HEK293 (cell line): ENCODE measurements at regions not wholly inside any gene's neighbourhood (a gene's known extent, or its start where the extent isn't known, plus 50 kb on each side); places are given as distances from the start of the nearest gene placed in this dataset.

Experiments
- CTCF ChIA-PET: fragments of 350-600 bp; formaldehyde crosslinking; extraction: SDS; loops from one replicate; lab custom pipeline; 2021; ENCODE audit warnings: antibody characterized with exemption; lab: Yijun Ruan, JAX
- POLR2A ChIA-PET: fragments of 300-600 bp; formaldehyde crosslinking; extraction: SDS; loops from one replicate; lab custom pipeline; 2020; ENCODE audit warnings: antibody characterized with exemption, inconsistent platforms; lab: Yijun Ruan, JAX
- H3K27ac ChIP-seq: fragments of 200-500 bp; sonication (Bioruptor generic); 2 replicates; pipeline ENCODE4 v1.5.1; 2014; ENCODE audit warnings: low read depth, low read length, control low read depth, inconsistent platforms; ENCODE audit errors: extremely low read depth
- H3K36me3 ChIP-seq, 2 experiments: fragments of 200-500 bp in 1 of 2; sonication (Bioruptor generic) in 1 of 2; 1 replicate in 1 of 2; 2 replicates in 1 of 2; pipeline ENCODE4 v1.5.1; 2014 to 2017; ENCODE audit warnings: inconsistent platforms in 2 of 2, low read length in 2 of 2; ENCODE audit not compliant: control insufficient read depth in 2 of 2, insufficient read depth in 1 of 2
- H3K4me1 ChIP-seq: fragments of 200-500 bp; sonication (Bioruptor generic); 2 replicates; pipeline ENCODE4 v1.5.1; 2014; ENCODE audit warnings: mild to moderate bottlenecking, low read length, inconsistent platforms; ENCODE audit not compliant: control insufficient read depth, insufficient read depth
- H3K4me3 ChIP-seq: 2 replicates; pipeline ENCODE4 v1.5.1; 2011; ENCODE audit warnings: low read depth, mild to moderate bottlenecking, control low read depth, low read length, moderate library complexity
- H3K9me3 ChIP-seq: fragments of 200-500 bp; sonication (Bioruptor generic); 2 replicates; pipeline ENCODE4 v1.5.1; 2014; ENCODE audit warnings: low read depth, low read length, inconsistent platforms; ENCODE audit not compliant: control insufficient read depth, insufficient read depth
- EGR2 ChIP-seq: fragments of 450-650 bp; formaldehyde crosslinking; IDR thresholded peaks from 2 replicates; pipeline ENCODE4 v1.5.1; 2016; ENCODE audit warnings: low read depth, missing biosample characterization, missing genetic modification characterization
- HOXD13 ChIP-seq: sonication (generic); formaldehyde crosslinking; IDR thresholded peaks from 2 replicates; pipeline ENCODE4 v1.8.0; 2022; ENCODE audit warnings: missing genetic modification reagents, borderline replicate concordance
- SALL2 ChIP-seq: fragments of 450-650 bp; formaldehyde crosslinking; IDR thresholded peaks from 2 replicates; pipeline ENCODE4 v1.5.0; 2017; ENCODE audit warnings: missing biosample characterization, mild to moderate bottlenecking, missing genetic modification characterization, borderline replicate concordance
- SCRT1 ChIP-seq: fragments of 450-650 bp; formaldehyde crosslinking; IDR thresholded peaks from 2 replicates; pipeline ENCODE4 v1.5.1; 2016; ENCODE audit warnings: missing biosample characterization, missing genetic modification characterization, borderline replicate concordance
- TCF7L2 ChIP-seq: IDR thresholded peaks from 2 replicates; pipeline ENCODE4 v1.6.1; 2011; ENCODE audit warnings: low read depth, mild to moderate bottlenecking, inconsistent platforms, low read length, moderate library complexity, borderline replicate concordance
- YY2 ChIP-seq: fragments of 450-650 bp; formaldehyde crosslinking; IDR thresholded peaks from 2 replicates; pipeline ENCODE4 v1.5.1; 2016; ENCODE audit warnings: missing biosample characterization, missing genetic modification characterization
- ZBTB20 ChIP-seq: fragments of 450-650 bp; formaldehyde crosslinking; IDR thresholded peaks from 2 replicates; pipeline ENCODE4 v1.5.1; 2016; ENCODE audit warnings: missing biosample characterization, missing genetic modification characterization
- ZBTB49 ChIP-seq: fragments of 450-650 bp; formaldehyde crosslinking; IDR thresholded peaks from 2 replicates; pipeline ENCODE4 v1.5.1; 2016; ENCODE audit warnings: missing biosample characterization, missing genetic modification characterization, low read depth
- ZBTB6 ChIP-seq: fragments of 450-650 bp; formaldehyde crosslinking; IDR thresholded peaks from 2 replicates; pipeline ENCODE4 v1.5.1; 2017; ENCODE audit warnings: missing biosample characterization, missing genetic modification characterization
- ZNF133 ChIP-seq: fragments of 450-650 bp; formaldehyde crosslinking; IDR thresholded peaks from 2 replicates; pipeline ENCODE4 v1.5.1; 2016; ENCODE audit warnings: missing biosample characterization, missing genetic modification characterization
- ZNF155 ChIP-seq: fragments of 450-650 bp; formaldehyde crosslinking; IDR thresholded peaks from 2 replicates; pipeline ENCODE4 v1.5.1; 2016; ENCODE audit warnings: missing biosample characterization, missing genetic modification characterization
- ZNF175 ChIP-seq: fragments of 450-650 bp; formaldehyde crosslinking; IDR thresholded peaks from 2 replicates; pipeline ENCODE4 v1.5.1; 2016; ENCODE audit warnings: missing biosample characterization, missing genetic modification characterization
- ZNF274 ChIP-seq, 2 experiments: fragments of 200-500 bp in 1 of 2; fragments of 450-650 bp in 1 of 2; sonication (Bioruptor generic) in 1 of 2; formaldehyde crosslinking in 1 of 2; IDR thresholded peaks; 2 replicates each; pipeline versions ENCODE4 v1.5.1 to v1.6.1; 2014 to 2016; ENCODE audit warnings: borderline replicate concordance in 1 of 2, inconsistent platforms in 1 of 2, low read length in 1 of 2, missing biosample characterization in 1 of 2, missing genetic modification characterization in 1 of 2
- ZNF362 ChIP-seq: fragments of 450-650 bp; formaldehyde crosslinking; IDR thresholded peaks from 2 replicates; pipeline ENCODE4 v1.5.1; 2016; ENCODE audit warnings: missing biosample characterization, missing genetic modification characterization
- ZNF423 ChIP-seq: fragments of 450-650 bp; formaldehyde crosslinking; IDR thresholded peaks from 2 replicates; pipeline ENCODE4 v1.5.1; 2016; ENCODE audit warnings: missing biosample characterization, missing genetic modification characterization
- ZNF501 ChIP-seq: fragments of 450-650 bp; formaldehyde crosslinking; IDR thresholded peaks from 2 replicates; pipeline ENCODE4 v1.5.1; 2016; ENCODE audit warnings: missing biosample characterization, missing genetic modification characterization
- ZNF510 ChIP-seq: fragments of 450-650 bp; formaldehyde crosslinking; IDR thresholded peaks from 2 replicates; pipeline ENCODE4 v1.5.1; 2018; ENCODE audit warnings: mild to moderate bottlenecking, missing genetic modification characterization, missing biosample characterization; ENCODE audit not compliant: insufficient replicate concordance
- ZNF549 ChIP-seq: fragments of 450-650 bp; IDR thresholded peaks from 2 replicates; pipeline ENCODE4 v1.5.1; 2018; ENCODE audit warnings: missing biosample characterization, missing genetic modification characterization, mild to moderate bottlenecking, inconsistent platforms, moderate library complexity
- ZNF677 ChIP-seq: fragments of 450-650 bp; IDR thresholded peaks from 2 replicates; pipeline ENCODE4 v1.5.0; 2018; ENCODE audit warnings: missing biosample characterization, mild to moderate bottlenecking, missing genetic modification characterization, moderate library complexity
- ZNF76 ChIP-seq: fragments of 450-650 bp; formaldehyde crosslinking; IDR thresholded peaks from 2 replicates; pipeline ENCODE4; 2016; ENCODE audit warnings: low read depth, missing biosample characterization, missing genetic modification characterization, borderline replicate concordance
- ZNF777 ChIP-seq: fragments of 450-650 bp; formaldehyde crosslinking; IDR thresholded peaks from 2 replicates; pipeline ENCODE4 v1.5.1; 2017; ENCODE audit warnings: missing biosample characterization, missing genetic modification characterization, borderline replicate concordance
- ZNF792 ChIP-seq: fragments of 450-650 bp; formaldehyde crosslinking; IDR thresholded peaks from 2 replicates; pipeline ENCODE4 v1.5.1; 2016; ENCODE audit warnings: missing biosample characterization, missing genetic modification characterization
- ZSCAN18 ChIP-seq: fragments of 450-650 bp; formaldehyde crosslinking; IDR thresholded peaks from 2 replicates; pipeline ENCODE4 v1.5.1; 2016; ENCODE audit warnings: missing biosample characterization, missing genetic modification characterization
- ZXDB ChIP-seq: fragments of 450-650 bp; formaldehyde crosslinking; IDR thresholded peaks from 2 replicates; pipeline ENCODE4 v1.5.1; 2016; ENCODE audit warnings: missing biosample characterization, missing genetic modification characterization

- POLR2A ChIA-PET = no interaction called here
- CTCF ChIA-PET = no interaction called here
- H3K4me3 ChIP-seq = no peak overlapping the region
- H3K4me1 ChIP-seq = no peaks in the 10 kb centered on the region
- H3K36me3 ChIP-seq = no peaks in the 10 kb centered on the region
- no peaks in the 10 kb centered on the region for H3K9me3 ChIP-seq
- TF ChIP-seq ZNF510 (tag by site-specific recombination) = no peak
- TF ChIP-seq ZXDB (tag by site-specific recombination) = no peak
- no peak for TF ChIP-seq ZSCAN18
- TF ChIP-seq SALL2 (tag by site-specific recombination) = no peak
- TF ChIP-seq ZBTB49 (tag by site-specific recombination) = no peak
- TF ChIP-seq ZNF274 (IDR thresholded peaks at IDR 0.05; ENCODE audit: low read length) = no peak
- TF ChIP-seq ZNF274 (tag by site-specific recombination; IDR thresholded peaks at IDR 0.05; ENCODE audit: borderline replicate concordance) = no peak
- no peak for TF ChIP-seq ZNF76 (tag by site-specific recombination)
- no peak for TF ChIP-seq ZNF155 (tag by site-specific recombination)
- no peak for TF ChIP-seq ZNF501
- no peak for TF ChIP-seq ZNF792
- no peak for TF ChIP-seq EGR2
- no peak for TF ChIP-seq ZNF549 (tag by site-specific recombination)
- no peak for TF ChIP-seq TCF7L2
- no peak for TF ChIP-seq ZNF362 (tag by site-specific recombination)
- H3K27ac ChIP-seq = no peak overlapping the region
These were observed 1934.2 kb upstream of the IGFBP7 start for GRCh38 chr4:59044286-59044900.

- ChIA-PET CTCF (no interaction called here), POLR2A (no interaction called here)
- H3K27ac ChIP-seq = no peak overlapping the region
- no peaks in the 10 kb centered on the region for H3K4me1 ChIP-seq
- H3K9me3 ChIP-seq = no peaks in the 10 kb centered on the region
- no peaks in the 10 kb centered on the region for H3K36me3 ChIP-seq
- no peak for TF ChIP-seq ZBTB6 (tag by site-specific recombination)
- TF ChIP-seq ZNF133 (tag by site-specific recombination) = no peak
- no peak for TF ChIP-seq ZNF423 (tag by site-specific recombination)
- no peak for TF ChIP-seq ZNF777 (tag by site-specific recombination)
- no peak for TF ChIP-seq SCRT1 (tag by site-specific recombination)
- no peak for TF ChIP-seq ZNF175 (tag by site-specific recombination)
- no peak for TF ChIP-seq YY2
- TF ChIP-seq ZNF677 (tag by site-specific recombination) = no peak
- TF ChIP-seq ZBTB20 = no peak
- no peak for TF ChIP-seq HOXD13
- TF ChIP-seq, all 188 proteins: peak for 0
- H3K4me3 ChIP-seq = no peak overlapping the region
These were observed 1943.9 kb upstream of the IGFBP7 start for GRCh38 chr4:59054086-59054485.
